ENCODE measurements at regions not wholly inside any gene's neighbourhood (a gene's known extent, or its start where the extent isn't known, plus 50 kb on each side); places are given as distances from the start of the nearest gene placed in this dataset.
"Not testable (repeated sequence)": the region's sequence is repeated elsewhere in the genome, so short reads cannot be mapped to it uniquely, and the experiment has no call there.

GRCh38 chr6:128731249-128732165 is 151.4 kb upstream of the LAMA2 start:
- DNase-seq = peak in 1 of 2 donors; percentile 18

- DNase-seq = no peak
Measured at GRCh38 chr6:128727500-128727899, 155.4 kb upstream of the LAMA2 start.

- peak in 1 of 2 donors; percentile 16 for DNase-seq
Measured at GRCh38 chr6:128725271-128726233, 157.4 kb upstream of the LAMA2 start.

GRCh38 chr6:128724738-128725137 is 158.2 kb upstream of the LAMA2 start:
- DNase-seq = no peak

GRCh38 chr6:128723667-128724066 is 159.3 kb upstream of the LAMA2 start:
- DNase-seq = no peak

- DNase-seq = no peak
Measured at GRCh38 chr6:128720891-128721290, 162.0 kb upstream of the LAMA2 start.

- DNase-seq = no peak
Measured at GRCh38 chr6:128719786-128720185, 163.2 kb upstream of the LAMA2 start.

- DNase-seq = no peak
Measured at GRCh38 chr6:128713461-128713860, 169.5 kb upstream of the LAMA2 start.

GRCh38 chr6:128712898-128713297 is 170.0 kb upstream of the LAMA2 start:
- DNase-seq = no peak

GRCh38 chr6:128711149-128711548 is 171.8 kb upstream of the LAMA2 start:
- no peak for DNase-seq

- DNase-seq = no peak
Measured at GRCh38 chr6:128710315-128710714, 172.6 kb upstream of the LAMA2 start.

GRCh38 chr6:128704601-128705000 is 178.3 kb upstream of the LAMA2 start:
- DNase-seq = no peak

GRCh38 chr6:128703794-128704193 is 179.1 kb upstream of the LAMA2 start:
- not testable (repeated sequence) for DNase-seq

GRCh38 chr6:128696691-128697689 is 176.6 kb upstream of the PTPRK start:
- DNase-seq = no peak

GRCh38 chr6:128694303-128695009 is 174.1 kb upstream of the PTPRK start:
- no peak for DNase-seq

- DNase-seq = no peak
Measured at GRCh38 chr6:128690063-128690462, 169.7 kb upstream of the PTPRK start.

- no peak for DNase-seq
Measured at GRCh38 chr6:128686084-128686483, 165.7 kb upstream of the PTPRK start.

- DNase-seq = no peak
Measured at GRCh38 chr6:128676456-128676855, 156.1 kb upstream of the PTPRK start.

- DNase-seq = no peak
Measured at GRCh38 chr6:128672023-128672422, 151.6 kb upstream of the PTPRK start.

GRCh38 chr6:128667339-128667858 is 147.0 kb upstream of the PTPRK start:
- no peak for DNase-seq

GRCh38 chr6:128666405-128666804 is 146.0 kb upstream of the PTPRK start:
- DNase-seq = no peak
